Vagina (tissue), 2 donors: ENCODE measurements at regions not wholly inside any gene's neighbourhood (a gene's known extent, or its start where the extent isn't known, plus 50 kb on each side); places are given as distances from the start of the nearest gene placed in this dataset.

Experiments used
- POLR2A ChIP-seq, 2 donors: fragments of 450-650 bp; IDR thresholded peaks; one replicate each; pipeline ENCODE4 v1.6.1; 2017; ENCODE audit warnings: antibody characterized with exemption in 2 of 2, mild to moderate bottlenecking in 2 of 2, moderate library complexity in 2 of 2
- TF ChIP-seq, protein P1 (sequence below), 3 experiments: fragments of 450-650 bp in 2 of 3; fragments of 200-600 bp in 1 of 3; sonication (generic) in 1 of 3; IDR thresholded peaks; one replicate each; pipeline ENCODE4 v1.5.1; 2017 to 2019; ENCODE audit warnings: antibody characterized with exemption in 3 of 3, mild to moderate bottlenecking in 2 of 3, moderate library complexity in 2 of 3

DNA sequence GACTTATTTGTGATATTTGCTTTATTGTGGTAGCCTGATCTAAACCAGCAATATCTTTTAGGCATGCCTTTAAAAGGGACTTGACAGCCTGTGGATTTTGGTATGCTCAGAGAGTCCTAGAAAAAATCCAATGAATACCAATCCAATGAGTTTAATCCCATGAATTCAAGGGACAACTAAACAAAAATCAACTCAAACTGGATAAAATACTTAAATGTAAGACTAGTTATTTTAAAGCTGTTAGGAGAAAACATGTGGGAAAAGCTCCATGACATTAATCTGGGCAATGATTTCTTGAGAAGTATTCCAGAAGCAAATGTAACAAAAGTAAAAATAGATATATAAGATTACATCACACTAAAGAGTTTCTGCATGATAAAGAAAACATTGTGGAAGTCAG, 711.5 kb upstream of the PITX2 start:
- TF ChIP-seq POLR2A (IDR thresholded peaks at IDR 0.05): no peak
- TF ChIP-seq, protein P1, sequence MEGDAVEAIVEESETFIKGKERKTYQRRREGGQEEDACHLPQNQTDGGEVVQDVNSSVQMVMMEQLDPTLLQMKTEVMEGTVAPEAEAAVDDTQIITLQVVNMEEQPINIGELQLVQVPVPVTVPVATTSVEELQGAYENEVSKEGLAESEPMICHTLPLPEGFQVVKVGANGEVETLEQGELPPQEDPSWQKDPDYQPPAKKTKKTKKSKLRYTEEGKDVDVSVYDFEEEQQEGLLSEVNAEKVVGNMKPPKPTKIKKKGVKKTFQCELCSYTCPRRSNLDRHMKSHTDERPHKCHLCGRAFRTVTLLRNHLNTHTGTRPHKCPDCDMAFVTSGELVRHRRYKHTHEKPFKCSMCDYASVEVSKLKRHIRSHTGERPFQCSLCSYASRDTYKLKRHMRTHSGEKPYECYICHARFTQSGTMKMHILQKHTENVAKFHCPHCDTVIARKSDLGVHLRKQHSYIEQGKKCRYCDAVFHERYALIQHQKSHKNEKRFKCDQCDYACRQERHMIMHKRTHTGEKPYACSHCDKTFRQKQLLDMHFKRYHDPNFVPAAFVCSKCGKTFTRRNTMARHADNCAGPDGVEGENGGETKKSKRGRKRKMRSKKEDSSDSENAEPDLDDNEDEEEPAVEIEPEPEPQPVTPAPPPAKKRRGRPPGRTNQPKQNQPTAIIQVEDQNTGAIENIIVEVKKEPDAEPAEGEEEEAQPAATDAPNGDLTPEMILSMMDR (IDR thresholded peaks at IDR 0.05): no peak
